ENCODE measurements at regions not wholly inside any gene's neighbourhood (a gene's known extent, or its start where the extent isn't known, plus 50 kb on each side); places are given as distances from the start of the nearest gene placed in this dataset.

- no peak for DNase-seq (ENCODE audit: low spot score)
These were observed 142.5 kb upstream of the DPT start for GRCh38 chr1:168871531-168871930.

GRCh38 chr1:168875831-168876230 lies 146.8 kb upstream of the DPT start:
- no peak for DNase-seq (ENCODE audit: low spot score)

DNA sequence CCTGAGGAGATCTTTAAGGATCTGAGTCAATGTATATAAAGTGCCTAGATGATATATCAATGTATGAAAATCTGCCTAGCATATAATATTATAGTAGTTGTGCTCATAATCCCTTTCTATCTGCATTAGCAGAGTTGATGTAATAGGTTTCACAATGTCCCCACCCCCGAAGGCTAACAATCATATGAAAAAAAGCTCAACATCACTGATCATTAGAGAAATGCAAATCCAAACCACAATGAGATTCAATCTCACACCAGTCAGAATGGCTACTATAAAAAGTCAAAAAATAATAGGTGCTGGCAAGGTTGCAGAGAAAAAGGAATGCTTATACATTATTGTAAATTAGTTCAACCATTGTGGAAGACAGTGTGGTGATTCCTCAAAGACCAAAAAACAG lies 147.8 kb upstream of the DPT start:
- no peak for DNase-seq (ENCODE audit: low spot score)

DNA sequence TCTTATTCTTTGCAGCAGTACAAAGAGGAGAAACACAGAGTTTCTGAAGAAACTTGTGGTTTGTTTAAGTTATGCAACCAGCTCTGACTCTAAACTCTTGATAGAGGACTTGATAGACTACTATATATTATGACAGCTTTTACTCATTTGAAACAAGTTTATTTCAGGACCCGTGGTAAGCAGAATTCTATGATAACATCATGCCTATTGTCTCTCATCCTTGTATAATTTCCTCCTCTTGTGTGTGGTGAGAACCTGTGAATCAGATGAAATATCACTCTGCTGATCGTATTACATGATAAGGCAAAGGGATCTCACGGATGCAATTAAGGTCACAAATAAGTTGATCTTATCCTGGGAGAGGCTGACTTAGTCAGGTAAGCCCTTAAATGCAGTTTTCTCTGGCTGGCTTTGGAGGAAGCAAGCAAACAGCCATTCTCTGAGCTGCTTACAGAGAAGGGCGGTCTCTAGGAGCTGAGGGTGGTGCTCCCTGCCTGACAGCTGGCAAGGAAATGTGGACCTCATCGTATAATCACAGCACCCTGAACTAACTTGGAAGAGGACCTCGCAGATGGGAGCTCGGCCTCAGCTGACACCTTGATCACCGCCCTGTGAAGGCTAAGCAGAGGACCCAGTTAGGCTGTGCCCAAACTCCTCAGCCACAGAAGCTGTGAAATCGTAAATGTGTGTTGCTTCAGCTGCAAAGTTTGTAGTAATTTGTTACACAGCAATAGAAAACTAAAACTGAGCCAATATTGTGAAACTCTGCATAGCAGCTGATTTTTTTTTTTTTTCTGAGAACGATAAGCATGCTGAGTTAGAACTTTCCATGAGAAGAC lies 151.1 kb upstream of the DPT start:
- DNase-seq (ENCODE audit: low spot score) = no peak

DNA sequence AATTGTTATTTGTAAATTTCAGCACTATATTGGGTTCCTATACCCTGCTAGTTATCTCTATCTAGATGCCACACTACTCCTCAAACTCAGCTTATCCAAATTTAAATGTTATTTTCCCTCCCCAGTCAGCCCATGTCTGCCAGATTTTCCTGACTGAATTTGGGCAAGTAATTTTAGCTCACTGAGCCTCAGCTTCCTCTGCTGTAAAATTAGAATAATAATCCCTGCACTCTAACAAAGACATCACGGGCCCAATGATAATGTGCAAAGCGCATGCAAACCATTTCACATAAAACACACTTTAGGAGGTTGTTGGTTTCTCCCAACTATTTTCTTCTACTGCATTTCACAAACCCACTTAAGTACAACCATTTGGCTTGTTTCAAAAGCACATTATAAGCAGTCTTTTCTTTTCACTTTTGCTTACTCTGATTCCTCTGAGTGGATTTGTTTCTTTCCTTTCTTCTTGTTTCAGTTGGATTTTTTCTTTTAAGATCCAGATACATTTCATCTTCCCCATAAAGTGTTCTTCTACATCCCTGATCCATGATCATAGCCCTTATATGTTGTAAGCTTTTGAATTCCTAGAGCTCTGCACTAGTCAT lies 152.8 kb upstream of the DPT start:
- no peak for DNase-seq (ENCODE audit: low spot score)

DNA sequence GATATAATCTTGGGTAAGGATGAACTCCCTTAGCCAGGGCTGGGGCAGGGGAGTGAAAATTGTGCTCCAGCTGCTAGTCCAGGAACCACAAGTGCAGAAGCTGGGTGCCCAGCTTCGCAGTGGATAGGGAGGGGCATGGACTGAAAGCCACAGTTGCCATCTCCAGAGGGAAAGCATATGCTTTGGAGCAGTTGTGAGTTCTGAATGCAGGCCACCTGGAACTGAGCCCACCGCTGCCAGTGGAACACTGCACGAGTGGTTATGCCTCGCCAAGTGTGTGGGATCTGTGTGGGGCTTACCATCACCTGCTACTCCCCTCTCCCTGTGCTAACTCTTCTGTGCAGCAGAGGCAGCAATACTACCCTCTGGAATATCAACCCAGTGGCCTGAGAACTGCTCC lies 158.4 kb upstream of the DPT start:
- DNase-seq (ENCODE audit: low spot score) = no peak

- DNase-seq (ENCODE audit: low spot score) = no peak
These were observed 159.4 kb upstream of the DPT start for GRCh38 chr1:168888418-168888817.

- no peak for DNase-seq (ENCODE audit: low spot score)
These were observed 163.9 kb upstream of the DPT start for GRCh38 chr1:168892931-168893330.

GRCh38 chr1:168893359-168893801 lies 164.4 kb upstream of the DPT start:
- no peak for DNase-seq (ENCODE audit: low spot score)

DNA sequence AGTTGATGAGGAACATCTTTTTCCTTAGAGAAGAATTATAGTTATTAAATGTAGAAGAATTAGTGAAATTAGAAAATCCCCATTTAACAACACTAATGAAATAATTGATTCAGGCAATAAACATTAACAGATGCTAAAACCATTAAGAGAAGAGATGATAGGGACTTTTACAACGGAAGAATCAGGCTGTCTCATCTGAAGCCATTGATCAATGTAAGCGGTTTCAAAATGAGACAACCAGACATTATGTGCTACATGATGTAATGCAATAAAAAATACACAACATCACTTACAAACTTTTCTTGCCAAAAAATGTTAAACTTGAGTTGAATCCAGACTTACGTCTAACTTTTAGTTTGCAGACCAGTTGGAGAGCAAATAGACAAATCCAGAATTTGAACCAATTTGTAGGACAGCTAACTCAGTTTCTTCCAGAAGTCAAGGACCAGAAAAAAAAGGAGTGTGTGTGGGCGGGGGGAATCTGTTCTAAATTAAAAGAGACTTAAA lies 165.4 kb upstream of the DPT start:
- no peak for DNase-seq (ENCODE audit: low spot score)

DNA sequence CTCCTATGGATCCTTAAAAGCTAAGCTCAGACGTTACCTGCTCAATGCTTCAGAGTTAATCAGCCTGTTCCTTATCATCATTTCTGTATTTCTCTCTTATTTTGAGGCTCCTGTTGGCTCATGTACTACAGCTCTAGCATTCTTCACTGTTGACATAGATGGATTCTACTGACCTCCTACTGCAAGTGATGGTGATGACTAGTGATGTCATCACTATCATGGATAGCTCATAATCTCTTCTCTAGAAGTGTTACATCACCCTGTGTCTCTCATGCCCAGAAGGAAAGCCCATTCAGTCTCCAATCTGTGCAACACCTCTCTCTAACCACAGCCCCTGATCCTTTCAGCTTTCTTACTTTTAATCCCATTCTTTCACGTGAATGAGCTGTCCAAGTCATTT lies 168.2 kb upstream of the DPT start:
- no peak for DNase-seq (ENCODE audit: low spot score)

DNA sequence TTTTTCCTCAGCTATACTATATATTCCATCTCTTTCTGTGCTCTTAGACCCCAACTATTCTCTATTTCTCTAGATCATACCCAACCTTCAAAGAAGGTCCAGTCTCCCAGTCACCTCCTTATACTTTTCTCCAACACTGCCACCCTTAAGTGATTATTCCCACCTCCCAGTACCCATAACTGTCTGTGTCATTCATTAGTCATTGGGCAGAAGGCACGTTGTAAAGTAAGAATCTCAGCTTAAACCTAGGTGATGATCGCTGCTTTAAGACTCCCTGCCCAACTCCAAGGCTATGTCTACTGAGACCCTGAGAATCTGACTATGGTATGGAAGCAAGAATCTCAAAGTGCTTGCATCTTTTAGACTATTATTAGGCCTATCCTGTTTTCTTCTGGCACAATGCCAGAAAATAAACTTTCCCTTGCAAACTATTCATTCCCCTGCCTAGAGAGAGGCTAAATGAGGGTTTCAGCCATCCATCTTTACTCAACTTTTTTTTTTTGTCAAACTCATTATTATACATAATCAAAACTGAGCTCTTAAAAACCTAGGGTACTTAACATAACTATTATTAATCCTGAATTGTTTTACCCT lies 174.3 kb upstream of the DPT start:
- DNase-seq (ENCODE audit: low spot score) = no peak

- no peak for DNase-seq (ENCODE audit: low spot score)
These were observed 176.6 kb upstream of the DPT start for GRCh38 chr1:168905633-168906032.

- DNase-seq (ENCODE audit: low spot score) = no peak
These were observed 177.4 kb upstream of the DPT start for GRCh38 chr1:168906367-168906766.

GRCh38 chr1:168907053-168907452 lies 178.0 kb upstream of the DPT start:
- DNase-seq (ENCODE audit: low spot score) = no peak

GRCh38 chr1:168907786-168908348 lies 178.9 kb upstream of the DPT start:
- DNase-seq (ENCODE audit: low spot score) = no peak

DNA sequence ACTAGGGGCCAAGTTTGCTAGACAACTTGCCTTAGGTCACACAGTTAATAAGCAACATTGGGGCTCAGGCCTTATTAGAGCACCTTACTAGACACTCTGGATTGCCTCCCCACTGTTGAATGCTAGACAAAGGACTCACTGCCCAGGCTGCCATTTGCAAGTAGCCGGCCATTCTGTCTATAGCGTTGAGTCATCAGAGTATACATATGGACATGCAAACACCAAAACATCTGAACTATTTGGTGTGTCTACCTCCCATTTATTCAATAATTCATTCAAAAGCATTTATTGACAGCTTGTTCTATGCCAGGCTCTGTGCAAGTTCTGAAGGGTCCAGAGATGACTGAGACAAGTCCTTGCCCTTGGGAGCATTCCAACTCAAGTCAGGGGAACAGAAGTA lies 181.4 kb upstream of the DPT start:
- no peak for DNase-seq (ENCODE audit: low spot score)

DNA sequence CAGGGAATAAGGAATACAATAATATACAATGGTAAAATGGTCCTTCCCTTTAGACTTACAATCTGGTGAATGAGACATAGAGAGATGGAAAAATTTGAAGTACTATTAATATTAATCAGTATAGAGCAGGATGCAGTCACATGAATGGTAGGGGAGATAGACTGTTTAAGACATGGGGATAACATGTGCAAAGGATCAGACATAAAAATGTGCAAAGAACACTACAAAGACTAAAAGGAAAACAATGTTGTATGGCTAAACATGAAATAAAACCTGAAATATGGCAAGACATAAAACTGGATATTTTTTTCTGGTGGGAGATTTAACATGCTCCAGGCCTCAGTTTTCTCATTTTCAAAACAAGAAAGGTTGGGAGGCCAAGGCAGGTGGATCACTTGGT lies 182.4 kb upstream of the DPT start:
- DNase-seq (ENCODE audit: low spot score) = no peak

DNA sequence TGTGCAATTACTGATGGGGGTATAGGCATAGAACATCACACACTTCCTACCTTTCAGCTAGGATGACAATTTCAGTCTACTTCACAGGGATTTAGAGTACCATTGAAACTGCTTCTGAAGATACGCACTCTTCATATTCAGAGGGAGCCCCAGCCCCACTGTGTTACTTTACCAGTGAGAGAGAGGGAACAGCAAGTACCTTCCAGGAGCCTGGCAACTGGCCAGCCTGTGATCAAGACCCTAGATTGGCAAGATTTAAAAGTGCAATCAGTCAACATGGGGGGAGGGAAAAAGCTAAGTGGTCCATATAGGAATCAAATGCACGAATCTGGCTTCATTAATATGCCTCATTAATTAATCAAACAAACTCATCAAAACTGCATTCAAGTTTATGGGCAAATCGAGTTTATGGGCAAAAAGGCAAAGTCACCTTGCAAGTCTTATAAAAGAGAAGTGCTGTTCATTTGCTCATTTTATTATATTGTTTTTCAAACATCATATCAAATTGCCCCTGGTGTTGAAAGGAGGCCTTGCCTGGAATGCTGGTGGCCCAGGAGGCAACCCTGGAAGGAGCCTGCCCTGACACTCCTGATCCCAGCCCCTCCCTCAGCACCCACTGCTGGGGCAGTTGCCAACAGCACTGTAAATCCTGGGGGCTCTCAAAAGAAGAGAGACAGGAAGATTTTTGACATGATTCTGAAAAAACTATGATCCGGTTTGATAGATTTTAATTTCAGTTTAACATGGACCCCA lies 184.9 kb upstream of the DPT start:
- DNase-seq (ENCODE audit: low spot score) = no peak

GRCh38 chr1:168917309-168917708 lies 188.3 kb upstream of the DPT start:
- no peak for DNase-seq (ENCODE audit: low spot score)

- DNase-seq (ENCODE audit: low spot score) = no peak
These were observed 188.7 kb upstream of the ATP1B1 start for GRCh38 chr1:168917796-168918195.
